Raji (cell line): ENCODE measurements at regions not wholly inside any gene's neighbourhood (a gene's known extent, or its start where the extent isn't known, plus 50 kb on each side); places are given as distances from the start of the nearest gene placed in this dataset.
A peak's percentile ranks its signal among the peaks of the same experiment; 100 is the strongest.

ENCODE experiments used
- POLR2A ChIP-seq: IDR thresholded peaks from 2 replicates; pipeline ENCODE4 v1.6.1; 2011; ENCODE audit warnings: low read depth, low read length, control low read depth; ENCODE audit not compliant: insufficient read depth

- TF ChIP-seq POLR2A = no peak
Measured at GRCh38 chr7:131108212-131108940, 219.3 kb upstream of the MKLN1 start.

- no peak for TF ChIP-seq POLR2A
Measured at GRCh38 chr7:131109011-131109758, 218.5 kb upstream of the MKLN1 start.

- TF ChIP-seq POLR2A = peak; percentile 52
Measured at GRCh38 chr7:131109759-131110296, 217.8 kb upstream of the MKLN1 start.

GRCh38 chr7:131110297-131111080, 217.2 kb upstream of the MKLN1 start:
- TF ChIP-seq POLR2A = no peak; the same call in 1 of the 2 replicates

DNA sequence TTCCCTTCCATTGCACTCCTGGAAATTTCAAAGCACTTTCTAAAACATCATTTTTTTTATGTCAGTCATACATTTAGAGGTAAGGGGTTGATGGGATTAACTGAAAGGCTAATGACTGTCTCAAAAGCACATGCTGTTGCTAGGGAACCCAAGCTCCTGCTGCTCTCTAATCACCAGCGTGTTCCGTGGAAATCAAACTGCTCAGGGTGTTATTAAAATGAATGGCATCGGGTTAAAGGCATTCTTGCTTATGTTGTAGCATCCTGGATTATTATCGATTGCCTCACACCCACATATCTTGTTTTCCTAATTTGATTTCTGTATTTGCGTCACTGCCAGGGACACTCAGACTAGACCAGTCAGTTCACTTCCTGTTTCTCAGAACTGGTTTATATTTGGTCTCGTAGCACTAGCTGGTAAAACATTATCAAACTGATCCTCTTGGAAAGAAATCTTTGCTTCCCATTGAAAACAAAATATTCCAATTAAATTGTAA, 216.5 kb upstream of the MKLN1 start:
- TF ChIP-seq POLR2A = no peak

DNA sequence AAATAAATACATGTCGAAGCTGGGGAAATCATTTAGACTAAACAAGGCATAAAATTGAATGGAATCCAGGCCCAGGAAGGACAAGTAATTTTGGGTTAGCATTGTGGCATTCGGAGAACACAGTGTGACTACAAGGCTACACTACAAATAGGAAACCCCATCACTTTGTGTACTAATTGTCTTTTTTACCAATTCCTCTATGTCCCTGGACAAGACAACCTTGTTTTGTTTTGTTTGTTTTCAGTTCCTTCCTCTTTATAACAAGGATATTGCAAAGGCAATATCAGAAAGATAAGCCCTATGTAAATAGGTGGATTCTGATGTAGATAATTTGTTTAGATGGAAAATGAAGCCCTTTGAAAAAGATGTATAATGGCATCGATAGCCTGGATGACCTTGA, 215.9 kb upstream of the MKLN1 start:
- TF ChIP-seq POLR2A = no peak

DNA sequence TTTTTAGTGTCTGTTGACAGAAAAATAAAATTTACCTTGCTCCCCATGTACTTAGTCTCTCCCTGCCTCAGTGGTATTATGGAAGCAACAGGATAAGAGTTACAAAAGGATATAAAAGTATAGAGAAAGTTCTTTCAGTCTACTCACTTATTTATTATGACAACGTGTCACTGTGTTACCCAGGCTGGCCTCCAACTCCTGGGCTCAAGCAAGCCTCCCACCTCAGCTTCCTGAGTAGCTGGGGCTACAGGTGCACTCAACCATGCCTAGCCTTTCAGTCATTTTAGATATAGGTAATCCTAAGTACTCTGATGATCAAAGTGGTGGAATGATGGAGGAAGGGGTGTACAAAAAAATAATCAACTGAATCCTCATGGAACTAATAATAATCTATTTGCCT, 215.2 kb upstream of the MKLN1 start:
- TF ChIP-seq POLR2A = no peak

- TF ChIP-seq POLR2A = no peak
Measured at GRCh38 chr7:131115340-131115739, 212.3 kb upstream of the MKLN1 start.

GRCh38 chr7:131117439-131117838, 210.2 kb upstream of the MKLN1 start:
- no peak for TF ChIP-seq POLR2A

DNA sequence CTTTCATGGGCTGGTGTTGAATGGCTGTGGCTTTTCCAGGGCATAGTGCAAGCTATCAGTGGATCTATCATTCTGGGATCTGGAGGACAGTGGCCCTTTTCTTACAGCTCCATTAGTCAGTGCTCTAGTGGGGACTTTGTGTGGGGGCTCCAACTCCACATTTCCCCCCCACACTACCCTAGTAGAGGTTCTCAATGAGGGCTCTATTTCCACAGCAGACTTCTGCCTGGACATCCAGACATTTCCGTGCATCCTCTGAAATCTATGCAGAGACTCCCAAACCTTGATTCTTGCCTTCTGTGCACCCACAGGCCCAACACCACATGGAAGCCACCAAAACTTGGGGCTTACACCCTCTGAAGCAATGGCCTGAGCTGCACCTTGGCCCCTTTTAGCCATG, 208.3 kb upstream of the MKLN1 start:
- TF ChIP-seq POLR2A = no peak

- TF ChIP-seq POLR2A = no peak
Measured at GRCh38 chr7:131122394-131122793, 205.3 kb upstream of the MKLN1 start.

- TF ChIP-seq POLR2A = peak; percentile 44; the same call in 1 of the 2 replicates
Measured at GRCh38 chr7:131124001-131124629, 203.6 kb upstream of the MKLN1 start.

- no peak for TF ChIP-seq POLR2A
Measured at GRCh38 chr7:131124867-131125266, 202.8 kb upstream of the MKLN1 start.

DNA sequence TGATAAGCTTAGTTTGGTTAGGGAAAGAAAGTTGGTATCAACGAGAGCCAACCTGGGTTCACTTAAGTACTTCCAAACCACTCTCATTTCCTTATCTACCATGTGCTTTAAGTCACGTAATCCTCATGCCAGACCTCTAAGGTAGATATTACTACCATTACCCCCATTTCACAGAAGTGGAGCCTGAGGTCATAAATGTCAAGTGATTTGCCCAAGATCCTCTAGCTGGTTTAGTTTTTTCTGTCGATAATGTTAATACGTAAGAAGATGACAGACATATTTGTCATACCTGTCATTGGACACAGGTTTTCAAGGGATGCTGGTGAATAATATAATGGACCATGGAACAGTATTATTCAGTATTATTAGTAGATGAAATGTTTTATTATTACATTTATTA, 197.4 kb upstream of the MKLN1 start:
- no peak for TF ChIP-seq POLR2A

DNA sequence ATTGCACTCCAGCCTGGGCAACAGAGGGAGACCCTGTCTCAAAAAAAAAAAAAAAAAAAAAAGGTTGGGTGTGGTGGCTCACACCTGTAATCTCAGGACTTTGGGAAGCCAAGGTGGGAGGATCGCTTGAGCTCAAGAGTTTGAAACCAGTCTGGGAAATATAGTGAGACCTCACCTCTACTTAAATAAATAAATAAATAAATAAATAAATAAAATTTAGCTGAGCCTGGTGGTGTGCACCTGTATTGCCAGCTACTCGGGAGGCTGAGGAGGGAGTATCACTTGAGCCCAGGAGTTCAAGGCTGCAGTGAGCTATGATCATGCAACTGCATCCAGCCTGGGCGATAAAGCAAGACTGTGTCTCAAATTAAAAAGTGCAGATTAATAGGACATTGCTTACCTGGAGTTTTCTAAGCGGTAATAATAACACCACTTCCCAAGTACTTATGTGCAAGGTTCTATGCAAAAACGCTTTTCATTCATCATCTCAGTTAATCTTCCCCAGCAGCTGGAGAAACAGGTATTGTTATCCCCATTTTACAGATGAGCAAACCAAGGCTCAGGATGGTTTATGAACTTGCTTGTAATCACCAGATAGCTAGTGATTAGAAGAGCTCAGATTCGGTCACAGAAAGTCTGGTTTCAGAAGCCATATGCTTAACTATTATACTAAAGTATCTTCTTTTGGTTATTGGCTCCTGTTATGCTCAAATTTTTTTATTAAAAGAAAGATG, 196.5 kb upstream of the MKLN1 start:
- TF ChIP-seq POLR2A = no peak
